IMR-90 (cell line): ENCODE measurements at regions not wholly inside any gene's neighbourhood (a gene's known extent, or its start where the extent isn't known, plus 50 kb on each side); places are given as distances from the start of the nearest gene placed in this dataset.
A peak's percentile ranks its signal among the peaks of the same experiment; 100 is the strongest.

Source experiments
- ATAC-seq: fragments of 200-7000 bp; cut with Tn5 transposase; 2 replicates; pipeline ENCODE4 v1.9.1; 2020; ENCODE audit warnings: low read depth, mild to moderate bottlenecking, moderate library complexity
- BruUV-seq: library from RNA; stranded (reverse); fragments of 400-500 nt; replicated peaks from 2 replicates; lab custom pipeline; 2021; lab: Mats Ljungman, UMichigan
- CTCF ChIA-PET: fragments of 300-600 bp; formaldehyde crosslinking; extraction: SDS; loops from one replicate; lab custom pipeline; 2021; ENCODE audit warnings: antibody characterized with exemption; lab: Yijun Ruan, JAX
- POLR2A ChIA-PET: fragments of 300-600 bp; sonication (Branson Sonifier 250); formaldehyde crosslinking; loops from one replicate; lab custom pipeline; 2022; ENCODE audit warnings: antibody characterized with exemption; ENCODE audit not compliant: unreplicated experiment; lab: Charles Lee
- DNase-seq: peaks from one replicate; pipeline ENCODE4 v3.0.0; 2013
- H2AFZ ChIP-seq: replicated peaks from 2 replicates; pipeline ENCODE3; 2013; ENCODE audit warnings: low read length, mild to moderate bottlenecking; ENCODE audit not compliant: poor library complexity
- H2AK5ac ChIP-seq: 2 replicates; pipeline ENCODE4 v1.6.1; 2013; ENCODE audit warnings: low read depth, low read length, inconsistent platforms
- H2AK9ac ChIP-seq: replicated peaks from 2 replicates; pipeline ENCODE3; 2013; ENCODE audit warnings: mild to moderate bottlenecking, low read depth, low read length, moderate library complexity; ENCODE audit not compliant: poor library complexity
- H2BK120ac ChIP-seq: 2 replicates; pipeline ENCODE4 v1.6.1; 2013; ENCODE audit warnings: low read depth, low read length, inconsistent platforms
- H2BK15ac ChIP-seq: 3 replicates; pipeline ENCODE4 v1.6.1; 2013; ENCODE audit warnings: low read depth, low read length, inconsistent platforms
- H2BK20ac ChIP-seq: 2 replicates; pipeline ENCODE4 v1.6.1; 2013; ENCODE audit warnings: low read depth, mild to moderate bottlenecking, inconsistent platforms, low read length, moderate library complexity
- H2BK5ac ChIP-seq: 2 replicates; pipeline ENCODE4 v1.6.1; 2013; ENCODE audit warnings: mild to moderate bottlenecking, low read depth, low read length, inconsistent platforms; ENCODE audit not compliant: poor library complexity, severe bottlenecking
- H3K14ac ChIP-seq: replicated peaks from 2 replicates; pipeline ENCODE4 v1.6.1; 2013; ENCODE audit warnings: low read depth, low read length, inconsistent platforms
- H3K18ac ChIP-seq: 2 replicates; pipeline ENCODE4 v1.6.1; 2013; ENCODE audit warnings: low read depth, low read length, control low read depth
- H3K23ac ChIP-seq: 2 replicates; pipeline ENCODE4 v1.6.1; 2013; ENCODE audit warnings: low read depth, low read length, inconsistent platforms
- H3K27ac ChIP-seq: 2 replicates; pipeline ENCODE4 v1.5.1; 2013; ENCODE audit warnings: mild to moderate bottlenecking, control low read depth, low read length; ENCODE audit not compliant: insufficient read depth
- H3K27me3 ChIP-seq: 2 replicates; pipeline ENCODE4 v1.6.1; 2013; ENCODE audit warnings: low read length; ENCODE audit not compliant: control insufficient read depth, insufficient read depth
- H3K36me3 ChIP-seq: 2 replicates; pipeline ENCODE4 v1.6.1; 2013; ENCODE audit warnings: low read length, mixed read lengths; ENCODE audit not compliant: control insufficient read depth, insufficient read depth
- H3K4ac ChIP-seq: 2 replicates; pipeline ENCODE4 v1.6.1; 2013; ENCODE audit warnings: low read depth, low read length, inconsistent platforms
- H3K4me1 ChIP-seq: 2 replicates; pipeline ENCODE4 v1.6.1; 2013; ENCODE audit warnings: low read length, mixed read lengths; ENCODE audit not compliant: control insufficient read depth, insufficient read depth
- H3K4me2 ChIP-seq: 2 replicates; pipeline ENCODE4 v1.6.1; 2013; ENCODE audit warnings: low read depth, mild to moderate bottlenecking, control low read depth, low read length, moderate library complexity
- H3K4me3 ChIP-seq: 2 replicates; pipeline ENCODE4 v1.5.1; 2013; ENCODE audit warnings: low read depth, mild to moderate bottlenecking, control low read depth, low read length, moderate library complexity; ENCODE audit not compliant: insufficient read depth
- H3K56ac ChIP-seq: 2 replicates; pipeline ENCODE4 v1.6.1; 2013; ENCODE audit warnings: low read length, inconsistent platforms; ENCODE audit not compliant: insufficient read depth; ENCODE audit errors: extremely low read depth
- H3K79me1 ChIP-seq, 2 experiments: 2 replicates each; pipeline ENCODE4 v1.6.1; 2013; ENCODE audit warnings: low read length in 2 of 2, inconsistent platforms in 1 of 2, low read depth in 1 of 2
- H3K9ac ChIP-seq: 2 replicates; pipeline ENCODE4 v1.6.1; 2013; ENCODE audit warnings: low read depth, low read length, control low read depth
- H3K9me1 ChIP-seq: 2 replicates; pipeline ENCODE4 v1.6.1; 2013; ENCODE audit warnings: low read length, inconsistent platforms; ENCODE audit not compliant: insufficient read depth
- H3K9me3 ChIP-seq: 2 replicates; pipeline ENCODE4 v1.6.1; 2013; ENCODE audit warnings: low read length; ENCODE audit not compliant: control insufficient read depth, insufficient read depth
- H4K20me1 ChIP-seq: 2 replicates; pipeline ENCODE4 v1.6.1; 2013; ENCODE audit warnings: low read length, inconsistent platforms; ENCODE audit not compliant: insufficient read depth
- H4K5ac ChIP-seq: 2 replicates; pipeline ENCODE4 v1.6.1; 2013; ENCODE audit warnings: mild to moderate bottlenecking, low read depth, low read length, control low read depth
- H4K8ac ChIP-seq, 2 experiments: 2 replicates each; pipeline ENCODE4 v1.6.1; 2013; ENCODE audit warnings: low read depth in 2 of 2, low read length in 2 of 2, control low read depth in 1 of 2, inconsistent platforms in 1 of 2
- H4K91ac ChIP-seq: 2 replicates; pipeline ENCODE4 v1.6.1; 2013; ENCODE audit warnings: low read depth, low read length, inconsistent platforms; ENCODE audit not compliant: insufficient read depth
- BHLHE40 ChIP-seq: fragments of 150-350 bp; IDR thresholded peaks from 2 replicates; pipeline ENCODE4 v1.6.1; 2016; ENCODE audit warnings: mild to moderate bottlenecking, low read depth, low read length
- CEBPB ChIP-seq: IDR thresholded peaks from 2 replicates; pipeline ENCODE4 v1.6.1; 2012; ENCODE audit warnings: low read depth, low read length, improper control_type of control experiment
- CHD1 ChIP-seq: IDR thresholded peaks from 2 replicates; pipeline ENCODE4 v1.6.1; 2012; ENCODE audit warnings: low read depth, low read length, improper control_type of control experiment
- CTCF ChIP-seq: conservative IDR thresholded peaks from 2 replicates; pipeline ENCODE4 v1.5.1; 2012; ENCODE audit warnings: mild to moderate bottlenecking, low read depth, low read length, improper control_type of control experiment
- FOS ChIP-seq: fragments of 150-350 bp; IDR thresholded peaks from 2 replicates; pipeline ENCODE4 v1.6.1; 2016; ENCODE audit warnings: low read depth, low read length
- MAFK ChIP-seq: IDR thresholded peaks from 2 replicates; pipeline ENCODE4 v1.6.1; 2012; ENCODE audit warnings: low read depth, low read length, improper control_type of control experiment
- MAZ ChIP-seq: IDR thresholded peaks from 2 replicates; pipeline ENCODE4 v1.6.1; 2012; ENCODE audit warnings: low read depth, mild to moderate bottlenecking, low read length, improper control_type of control experiment, moderate library complexity, borderline replicate concordance
- MXI1 ChIP-seq: IDR thresholded peaks from 2 replicates; pipeline ENCODE4 v1.6.1; 2012; ENCODE audit warnings: low read depth, mild to moderate bottlenecking, low read length, moderate library complexity, borderline replicate concordance
- NFE2L2 ChIP-seq: fragments of 150-350 bp; IDR thresholded peaks from 2 replicates; pipeline ENCODE4 v1.6.1; 2016; ENCODE audit warnings: low read depth, mild to moderate bottlenecking, low read length
- POLR2A ChIP-seq: IDR thresholded peaks from 2 replicates; pipeline ENCODE4 v1.6.1; 2012; ENCODE audit warnings: mild to moderate bottlenecking, low read depth, low read length
- RAD21 ChIP-seq: IDR thresholded peaks from 2 replicates; pipeline ENCODE4 v1.6.1; 2012; ENCODE audit warnings: low read length, improper control_type of control experiment
- RCOR1 ChIP-seq: IDR thresholded peaks from 2 replicates; pipeline ENCODE4 v1.6.1; 2012; ENCODE audit warnings: mild to moderate bottlenecking, low read length, improper control_type of control experiment; ENCODE audit not compliant: insufficient replicate concordance
- RFX5 ChIP-seq: IDR thresholded peaks from 2 replicates; pipeline ENCODE4 v1.8.0; 2012; ENCODE audit warnings: low read depth, mild to moderate bottlenecking, low read length, moderate library complexity
- SMC3 ChIP-seq: fragments of 150-350 bp; IDR thresholded peaks from 2 replicates; pipeline ENCODE4 v1.6.1; 2016; ENCODE audit warnings: low read depth, mild to moderate bottlenecking, antibody characterized with exemption, low read length, moderate library complexity
- WGBS, 2 experiments: methylation state at CpG; one replicate each; pipeline versions ENCODE4 v1.1.5 to v1.1.7; 2013; ENCODE audit warnings: missing lambda C conversion rate in 2 of 2; ENCODE audit not compliant: insufficient read length in 1 of 2; ENCODE audit errors: extremely low coverage in 2 of 2; 5-methylcytosine and 5-hydroxymethylcytosine counted together
- dilution Hi-C: fragments of 300-500 bp; cut with HindIII; formaldehyde crosslinking; loops from one replicate; pipeline ENCODE4 v1.14.3; 2018; ENCODE audit warnings: low sequenced_read_pairs; ENCODE audit not compliant: unreplicated experiment
- in situ Hi-C: fragments of 300-500 bp; cut with MboI; formaldehyde crosslinking; loops from 3 replicates; pipeline ENCODE4 v1.14.3; 2019; ENCODE audit warnings: low sequenced_read_pairs, inconsistent platforms, mixed read lengths
- intact Hi-C: fragments of 100-400 bp; cut with micrococcal nuclease; formaldehyde crosslinking; loops from 2 replicates; pipeline ENCODE4 v1.10.0; 2022
- TF ChIP-seq, protein P1 (sequence below): fragments of 150-350 bp; IDR thresholded peaks from 2 replicates; pipeline ENCODE4 v1.6.1; 2017; ENCODE audit warnings: mild to moderate bottlenecking, antibody characterized with exemption, low read length, low read depth
- TF ChIP-seq, protein P2 (sequence below): fragments of 150-350 bp; IDR thresholded peaks from 2 replicates; pipeline ENCODE4 v1.6.1; 2016; ENCODE audit warnings: low read depth, mild to moderate bottlenecking, low read length, moderate library complexity, borderline replicate concordance

DNA sequence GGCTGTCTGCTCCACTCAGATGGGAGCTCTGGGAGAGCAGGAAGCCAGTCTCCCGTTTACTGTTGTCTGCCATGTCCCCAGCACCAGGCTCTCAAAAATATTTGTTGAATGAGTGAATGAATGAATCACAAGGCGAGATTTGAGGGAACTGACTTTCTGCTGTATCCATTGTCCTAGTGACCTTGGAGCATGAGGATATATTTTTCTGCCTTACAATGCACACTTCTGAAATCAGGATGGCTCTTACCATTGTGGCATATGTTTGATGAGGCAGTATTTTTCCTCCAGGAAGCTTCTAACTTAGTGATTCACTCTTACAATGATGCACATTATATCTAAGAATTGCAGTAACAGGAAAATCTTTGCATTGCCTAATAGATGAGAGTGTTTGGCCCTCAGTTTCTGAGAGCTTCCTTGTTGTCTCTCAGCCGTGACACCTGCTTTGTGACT lies 136.4 kb downstream of the RPS24 start:
- DNase-seq (peak; percentile 69), ATAC-seq (peak; percentile 68)
- Histone ChIP-seq H3K27me3 (peaks cover under 1% of the 10 kb centered on the region; the same call in 1 of the 2 replicates), H3K27ac (no peak overlapping the region), H2BK20ac (no peak overlapping the region), H3K79me1 (no peaks in the 10 kb centered on the region), H3K4me2 (no peak overlapping the region), H3K23ac (peak overlapping the region; percentile 2; the same call in 1 of the 2 replicates), H4K20me1 (no peaks in the 10 kb centered on the region), H3K4me1 (peaks cover 5% of the 10 kb centered on the region), H2BK120ac (no peak overlapping the region), H3K36me3 (no peaks in the 10 kb centered on the region), H4K91ac (no peak overlapping the region), H3K9me1 (peaks cover 7% of the 10 kb centered on the region), H3K9ac (no peak overlapping the region), H2AK5ac (no peak overlapping the region), H2BK5ac (no peak overlapping the region), H3K14ac (0 out of 2 replicates have a peak overlapping the region, but pooled peaks have one; percentile 30), H2AFZ (no peak overlapping the region), H4K8ac (0 out of 4 replicates have a peak overlapping the region, but pooled peaks of 1 of the 2 experiments have one; percentile 29), H2AK9ac (no peak overlapping the region), H2BK15ac (no peak overlapping the region), H3K18ac (no peak overlapping the region), H3K9me3 (no peaks in the 10 kb centered on the region), H3K4ac (no peak overlapping the region), H3K56ac (no peak overlapping the region), H3K4me3 (no peak overlapping the region), H4K5ac (no peak overlapping the region)
- CTCF ChIA-PET = interaction anchor here (1.5 kb wide), 1 partner anchor 11 kb away, joined by 3 read pairs; no protein-coding TSS in a partner anchor
- POLR2A ChIA-PET = no interaction called here
- intact Hi-C loops = no loop called here
- BruUV-seq = no TSS peak
- TF ChIP-seq CHD1 (no peak), POLR2A (no peak), RCOR1 (no peak), MAFK (peak; percentile 23; the same call in 1 of the 2 replicates), BHLHE40 (0 out of 2 replicates have a peak, but pooled peaks have one; percentile 3), RAD21 (no peak), RFX5 (no peak), CEBPB (peak; percentile 89), MXI1 (no peak), SMC3 (no peak), NFE2L2 (no peak), FOS (no peak), MAZ (no peak), CTCF (no peak)
- TF ChIP-seq, protein P1, sequence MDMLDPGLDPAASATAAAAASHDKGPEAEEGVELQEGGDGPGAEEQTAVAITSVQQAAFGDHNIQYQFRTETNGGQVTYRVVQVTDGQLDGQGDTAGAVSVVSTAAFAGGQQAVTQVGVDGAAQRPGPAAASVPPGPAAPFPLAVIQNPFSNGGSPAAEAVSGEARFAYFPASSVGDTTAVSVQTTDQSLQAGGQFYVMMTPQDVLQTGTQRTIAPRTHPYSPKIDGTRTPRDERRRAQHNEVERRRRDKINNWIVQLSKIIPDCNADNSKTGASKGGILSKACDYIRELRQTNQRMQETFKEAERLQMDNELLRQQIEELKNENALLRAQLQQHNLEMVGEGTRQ = no peak
- TF ChIP-seq, protein P2, sequence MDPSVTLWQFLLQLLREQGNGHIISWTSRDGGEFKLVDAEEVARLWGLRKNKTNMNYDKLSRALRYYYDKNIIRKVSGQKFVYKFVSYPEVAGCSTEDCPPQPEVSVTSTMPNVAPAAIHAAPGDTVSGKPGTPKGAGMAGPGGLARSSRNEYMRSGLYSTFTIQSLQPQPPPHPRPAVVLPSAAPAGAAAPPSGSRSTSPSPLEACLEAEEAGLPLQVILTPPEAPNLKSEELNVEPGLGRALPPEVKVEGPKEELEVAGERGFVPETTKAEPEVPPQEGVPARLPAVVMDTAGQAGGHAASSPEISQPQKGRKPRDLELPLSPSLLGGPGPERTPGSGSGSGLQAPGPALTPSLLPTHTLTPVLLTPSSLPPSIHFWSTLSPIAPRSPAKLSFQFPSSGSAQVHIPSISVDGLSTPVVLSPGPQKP = no peak
- WGBS, 2 experiments = no CpG with 5 or more reads among the region's 3 CpGs
- dilution Hi-C loops = no loop called here
- in situ Hi-C loops = no loop called here
